SU-DHL-6 (cell line): ENCODE measurements at regions not wholly inside any gene's neighbourhood (a gene's known extent, or its start where the extent isn't known, plus 50 kb on each side); places are given as distances from the start of the nearest gene placed in this dataset.

Experiments
- EZH2phosphoT487 ChIP-seq: fragments of 200-600 bp; sonication (generic), shearing (Covaris generic); conservative IDR thresholded peaks from 2 replicates; pipeline ENCODE4 v1.6.1; 2018; ENCODE audit warnings: mild to moderate bottlenecking, antibody characterized with exemption, low read length, moderate library complexity, mixed read lengths
- TF ChIP-seq, protein P1 (sequence below): fragments of 200-600 bp; sonication (generic); IDR thresholded peaks from one replicate; pipeline ENCODE4 v1.5.1; 2017; ENCODE audit warnings: antibody characterized with exemption, mild to moderate bottlenecking, low read length, moderate library complexity; ENCODE audit not compliant: insufficient read depth, poor library complexity, severe bottlenecking

DNA sequence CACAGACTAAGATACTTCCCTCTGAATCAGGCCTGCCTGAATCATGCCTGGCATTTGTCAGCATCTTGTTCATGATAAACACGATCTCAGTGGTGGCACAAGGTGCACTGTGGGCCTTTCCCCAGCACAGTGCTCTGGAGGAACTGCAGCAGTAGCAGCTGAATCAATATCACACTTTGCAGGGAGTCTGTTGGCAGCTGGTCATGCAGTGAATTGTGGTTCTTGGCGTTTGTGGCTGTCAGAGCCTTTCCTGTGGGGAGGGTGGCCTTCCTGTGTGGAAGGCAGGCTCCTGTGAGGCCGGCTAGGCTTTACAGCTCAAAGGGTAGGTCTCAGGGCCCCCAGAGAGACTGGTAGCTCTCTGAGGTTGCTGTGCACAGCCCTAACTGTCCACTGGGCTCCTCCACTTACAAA is 54.4 kb upstream of the TLE3 start:
- TF ChIP-seq, protein P1, sequence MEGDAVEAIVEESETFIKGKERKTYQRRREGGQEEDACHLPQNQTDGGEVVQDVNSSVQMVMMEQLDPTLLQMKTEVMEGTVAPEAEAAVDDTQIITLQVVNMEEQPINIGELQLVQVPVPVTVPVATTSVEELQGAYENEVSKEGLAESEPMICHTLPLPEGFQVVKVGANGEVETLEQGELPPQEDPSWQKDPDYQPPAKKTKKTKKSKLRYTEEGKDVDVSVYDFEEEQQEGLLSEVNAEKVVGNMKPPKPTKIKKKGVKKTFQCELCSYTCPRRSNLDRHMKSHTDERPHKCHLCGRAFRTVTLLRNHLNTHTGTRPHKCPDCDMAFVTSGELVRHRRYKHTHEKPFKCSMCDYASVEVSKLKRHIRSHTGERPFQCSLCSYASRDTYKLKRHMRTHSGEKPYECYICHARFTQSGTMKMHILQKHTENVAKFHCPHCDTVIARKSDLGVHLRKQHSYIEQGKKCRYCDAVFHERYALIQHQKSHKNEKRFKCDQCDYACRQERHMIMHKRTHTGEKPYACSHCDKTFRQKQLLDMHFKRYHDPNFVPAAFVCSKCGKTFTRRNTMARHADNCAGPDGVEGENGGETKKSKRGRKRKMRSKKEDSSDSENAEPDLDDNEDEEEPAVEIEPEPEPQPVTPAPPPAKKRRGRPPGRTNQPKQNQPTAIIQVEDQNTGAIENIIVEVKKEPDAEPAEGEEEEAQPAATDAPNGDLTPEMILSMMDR, result no peak
- no peak for TF ChIP-seq EZH2phosphoT487
